MCF 10A (cell line): ENCODE measurements at regions not wholly inside any gene's neighbourhood (a gene's known extent, or its start where the extent isn't known, plus 50 kb on each side); places are given as distances from the start of the nearest gene placed in this dataset.

Experiments used
- BruUV-seq: library from RNA; stranded (reverse); fragments of 400-500 nt; replicated peaks from 2 replicates; lab custom pipeline; 2021; lab: Mats Ljungman, UMichigan
- CTCF ChIA-PET: fragments of 300-600 bp; sonication (Branson Sonifier 250); formaldehyde crosslinking; extraction: SDS; loops from one replicate; lab custom pipeline; 2021; ENCODE audit warnings: antibody characterized with exemption, inconsistent platforms; lab: Yijun Ruan, JAX
- POLR2A ChIA-PET: fragments of 300-600, 350-650 bp; sonication (Branson Sonifier 250); formaldehyde crosslinking; extraction: SDS; loops from one replicate; lab custom pipeline; 2020; ENCODE audit warnings: antibody characterized with exemption, inconsistent platforms; lab: Yijun Ruan, JAX
- DNase-seq: peaks from one replicate; pipeline ENCODE4 v3.0.0-alpha.2; 2018; ENCODE audit not compliant: unreplicated experiment
- H3K27ac Mint-ChIP-seq: one replicate; pipeline ENCODE4 v1.8.0; 2022; ENCODE audit warnings: mild to moderate bottlenecking, low read depth, mixed read lengths; ENCODE audit not compliant: unreplicated experiment
- H3K27me3 Mint-ChIP-seq: one replicate; pipeline ENCODE4 v1.8.0; 2022; ENCODE audit warnings: mixed read lengths; ENCODE audit not compliant: insufficient read depth, unreplicated experiment
- H3K36me3 Mint-ChIP-seq: one replicate; pipeline ENCODE4 v1.8.0; 2022; ENCODE audit warnings: mild to moderate bottlenecking, moderate library complexity, mixed read lengths; ENCODE audit not compliant: insufficient read depth, unreplicated experiment
- H3K4me1 Mint-ChIP-seq: one replicate; pipeline ENCODE4 v1.8.0; 2022; ENCODE audit warnings: mixed read lengths; ENCODE audit not compliant: insufficient read depth, unreplicated experiment
- H3K4me3 Mint-ChIP-seq: one replicate; pipeline ENCODE4 v1.8.0; 2022; ENCODE audit warnings: mild to moderate bottlenecking, moderate library complexity, mixed read lengths; ENCODE audit not compliant: unreplicated experiment
- H3K9me3 Mint-ChIP-seq: one replicate; pipeline ENCODE4 v1.8.0; 2022; ENCODE audit warnings: mixed read lengths; ENCODE audit not compliant: unreplicated experiment
- CTCF ChIP-seq: fragments of 200-600 bp; IDR thresholded peaks from one replicate; pipeline ENCODE4 v1.8.0; 2022; ENCODE audit warnings: antibody characterized with exemption, mild to moderate bottlenecking; ENCODE audit not compliant: unreplicated experiment
- intact Hi-C: fragments of 100-400 bp; cut with micrococcal nuclease; formaldehyde crosslinking; loops from 2 replicates; pipeline ENCODE4 v1.14.1; 2022

GRCh38 chr1:184254849-184255248, 132.0 kb upstream of the C1orf21 start:
- no peak overlapping the region for H3K4me3 Mint-ChIP-seq
- no peaks in the 10 kb centered on the region for H3K4me1 Mint-ChIP-seq
- no peaks in the 10 kb centered on the region for H3K36me3 Mint-ChIP-seq
- H3K9me3 Mint-ChIP-seq: peaks cover 7% of the 10 kb centered on the region
- ChIA-PET POLR2A (interaction anchor here (1.6 kb wide), 1 partner anchor 195 kb away, joined by 3 read pairs; no protein-coding TSS in a partner anchor), CTCF (interaction anchor here (0.9 to 1.1 kb wide), 3 partner anchors 10 to 32 kb away, joined by 4 to 5 read pairs (median 5); no protein-coding TSS in a partner anchor)
- intact Hi-C loops: no loop called here
- DNase-seq: no peak
- H3K27ac Mint-ChIP-seq: no peak overlapping the region
- TF ChIP-seq CTCF: no peak
- H3K27me3 Mint-ChIP-seq: peaks cover 14% of the 10 kb centered on the region
- BruUV-seq: no TSS peak

GRCh38 chr1:184255560-184255959, 131.3 kb upstream of the C1orf21 start:
- POLR2A ChIA-PET: interaction anchor here (0.7 to 1.6 kb wide), 2 partner anchors 34 to 194 kb away, joined by 3 to 4 read pairs; no protein-coding TSS in a partner anchor
- Mint-ChIP-seq H3K27ac (no peak overlapping the region), H3K4me3 (no peak overlapping the region), H3K4me1 (peaks cover 5% of the 10 kb centered on the region), H3K36me3 (no peaks in the 10 kb centered on the region), H3K27me3 (peaks cover 14% of the 10 kb centered on the region), H3K9me3 (peaks cover 7% of the 10 kb centered on the region)
- BruUV-seq: no TSS peak
- CTCF ChIA-PET: interaction anchor here (0.6 to 1.3 kb wide), 8 partner anchors 9 to 436 kb away, joined by 3 to 6 read pairs (median 4); no protein-coding TSS in a partner anchor
- intact Hi-C loops: no loop called here
- no peak for TF ChIP-seq CTCF
- no peak for DNase-seq

GRCh38 chr1:184257873-184258272, 129.0 kb upstream of the C1orf21 start:
- no peak for DNase-seq
- CTCF ChIA-PET: interaction anchor here (0.6 kb wide), 2 partner anchors 12 to 34 kb away, joined by 3 to 4 read pairs; no protein-coding TSS in a partner anchor
- no peaks in the 10 kb centered on the region for H3K36me3 Mint-ChIP-seq
- H3K27me3 Mint-ChIP-seq: peaks cover 14% of the 10 kb centered on the region
- POLR2A ChIA-PET: interaction anchor here (0.9 kb wide), 1 partner anchor 14 kb away, joined by 3 read pairs; no protein-coding TSS in a partner anchor
- no peak for TF ChIP-seq CTCF
- intact Hi-C loops: no loop called here
- H3K4me1 Mint-ChIP-seq: peaks cover 5% of the 10 kb centered on the region
- H3K27ac Mint-ChIP-seq: no peak overlapping the region
- peaks cover 7% of the 10 kb centered on the region for H3K9me3 Mint-ChIP-seq
- H3K4me3 Mint-ChIP-seq: no peak overlapping the region
- no TSS peak for BruUV-seq

GRCh38 chr1:184258525-184258924, 128.3 kb upstream of the C1orf21 start:
- Mint-ChIP-seq H3K27me3 (peaks cover 14% of the 10 kb centered on the region), H3K4me1 (peaks cover 5% of the 10 kb centered on the region), H3K4me3 (no peak overlapping the region), H3K36me3 (no peaks in the 10 kb centered on the region), H3K9me3 (peaks cover 7% of the 10 kb centered on the region), H3K27ac (no peak overlapping the region)
- POLR2A ChIA-PET: interaction anchor here (0.9 kb wide), 1 partner anchor 15 kb away, joined by 3 read pairs; no protein-coding TSS in a partner anchor
- no peak for DNase-seq
- intact Hi-C loops: no loop called here
- TF ChIP-seq CTCF: no peak
- BruUV-seq: no TSS peak
- CTCF ChIA-PET: no interaction called here
